SK-MEL-5 (cell line): ENCODE measurements at regions not wholly inside any gene's neighbourhood (a gene's known extent, or its start where the extent isn't known, plus 50 kb on each side); places are given as distances from the start of the nearest gene placed in this dataset.

Experiments used
- DNase-seq: peaks from one replicate; pipeline ENCODE4 v3.0.0-alpha.2; 2016; ENCODE audit warnings: low read depth, low spot score
- in situ Hi-C: cut with HindIII; loops from 2 replicates; pipeline ENCODE4 v1.10.0; 2016; ENCODE audit warnings: low sequenced_read_pairs, high pct_unique_total_duplicates, low pct_unique_long_range_greater_than_20kb

GRCh38 chr7:157479326-157479725 lies 142.5 kb downstream of the DNAJB6 start:
- DNase-seq, result no peak
- in situ Hi-C loops, result no loop called here

DNA sequence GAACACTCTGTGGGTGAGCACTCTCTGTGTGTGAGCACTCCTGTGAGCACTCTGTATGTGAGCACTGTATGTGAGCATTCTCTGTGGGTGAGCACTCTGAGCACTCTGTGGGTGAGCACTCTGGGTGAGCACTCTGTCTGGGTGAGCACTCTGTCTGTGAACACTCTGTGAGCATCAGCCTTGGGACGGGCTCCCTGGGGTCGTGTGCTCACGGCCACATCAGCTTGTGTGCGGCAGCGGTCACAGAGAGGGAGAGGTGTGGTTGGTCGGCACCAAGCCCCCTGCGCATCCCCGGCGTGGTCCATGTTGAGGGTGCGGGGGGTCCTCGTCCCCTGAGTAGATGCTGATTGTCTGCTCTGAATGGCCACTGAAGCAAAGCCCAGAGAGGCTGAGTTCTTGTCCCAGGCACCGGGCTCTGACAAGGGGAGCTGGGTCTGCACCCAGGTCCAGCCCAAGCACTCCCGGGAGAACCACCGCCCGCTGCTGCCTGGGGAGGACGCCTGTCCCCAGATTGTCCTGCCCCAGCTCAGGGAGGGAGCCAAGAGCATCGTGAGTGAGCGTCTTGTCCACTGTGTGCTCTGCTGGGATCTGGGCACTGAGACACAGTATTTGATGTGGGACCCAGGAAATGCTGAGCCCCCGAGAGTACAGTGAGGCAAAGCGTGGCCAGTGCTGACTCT lies 143.7 kb downstream of the DNAJB6 start:
- in situ Hi-C loops, result no loop called here
- no peak for DNase-seq

DNA sequence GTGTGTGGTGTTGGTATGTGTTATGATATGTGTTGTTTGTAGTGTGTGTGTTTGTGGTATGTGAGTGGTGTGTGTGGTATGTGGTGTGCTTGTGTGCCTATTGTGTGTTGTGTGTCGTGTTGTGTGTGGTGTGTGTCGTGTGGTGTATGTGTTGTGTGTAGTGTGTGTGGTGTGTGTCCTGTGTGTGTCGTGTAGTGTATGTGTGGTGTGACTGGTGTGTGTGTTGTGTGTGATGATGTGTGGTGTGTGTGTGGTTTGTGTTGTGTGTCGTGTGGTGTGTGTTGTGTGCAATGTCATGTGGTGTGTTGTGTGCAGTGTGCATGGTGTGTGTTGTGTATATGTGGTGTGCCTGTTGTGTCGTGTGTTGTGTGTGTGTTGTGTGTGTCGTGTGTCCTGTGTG lies 144.6 kb downstream of the DNAJB6 start:
- in situ Hi-C loops, result no loop called here
- no peak for DNase-seq

DNA sequence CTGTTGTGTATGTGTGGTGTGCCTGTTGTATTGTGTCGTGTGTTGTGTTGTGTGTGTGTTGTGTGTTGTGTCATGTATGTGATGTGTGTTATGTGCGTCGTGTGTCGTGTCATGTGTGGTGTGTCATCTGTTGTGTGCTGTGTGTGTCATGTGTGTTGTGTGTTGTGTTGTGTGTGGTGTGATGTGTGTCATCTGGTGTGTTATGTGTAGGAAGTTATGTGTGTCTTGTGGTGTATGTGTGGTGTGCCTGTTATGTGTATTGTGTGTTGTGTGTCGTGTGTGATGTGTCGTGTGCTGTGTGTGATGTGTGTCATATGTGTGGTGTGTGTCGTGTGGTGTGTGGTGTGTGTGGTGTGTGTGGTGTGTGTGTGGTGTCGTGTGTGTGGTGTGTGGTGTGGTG lies 145.2 kb downstream of the DNAJB6 start:
- in situ Hi-C loops, result no loop called here
- DNase-seq, result no peak

DNA sequence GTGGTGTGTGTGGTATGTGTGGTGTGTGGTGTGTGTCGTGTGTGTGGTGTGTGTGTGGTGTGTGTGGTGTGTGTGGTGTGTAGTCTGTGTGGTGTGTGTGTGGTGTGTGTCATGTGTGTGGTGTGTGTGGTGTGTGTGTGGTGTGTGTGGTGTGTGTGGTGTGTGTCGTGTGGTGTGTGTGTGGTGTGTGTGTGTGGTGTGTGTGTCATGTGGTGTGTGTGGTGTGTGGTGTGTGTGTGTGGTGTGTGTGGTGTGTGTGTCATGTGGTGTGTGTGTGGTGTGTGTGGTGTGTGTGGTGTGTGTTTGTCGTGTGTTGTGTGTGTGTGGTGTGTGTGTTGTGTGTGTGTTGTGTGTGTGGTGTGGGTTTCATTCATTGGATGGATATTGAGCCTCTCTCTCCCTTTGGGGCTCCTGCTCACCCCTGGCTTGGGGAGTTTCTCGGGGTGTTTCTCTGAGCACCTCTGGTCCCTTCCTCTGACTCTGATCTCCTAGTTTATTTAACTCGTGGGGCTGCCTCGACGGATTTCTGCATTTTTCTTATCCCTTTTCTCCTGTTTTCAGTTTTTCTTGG lies 145.8 kb downstream of the DNAJB6 start:
- DNase-seq, result no peak
- in situ Hi-C loops, result no loop called here

GRCh38 chr7:157483515-157483914 lies 146.7 kb downstream of the DNAJB6 start:
- DNase-seq, result no peak
- in situ Hi-C loops, result no loop called here

- DNase-seq, result no peak
- in situ Hi-C loops, result no loop called here
These were observed 147.2 kb downstream of the DNAJB6 start for GRCh38 chr7:157483971-157484410.

- in situ Hi-C loops, result no loop called here
- no peak for DNase-seq
These were observed 147.7 kb downstream of the DNAJB6 start for GRCh38 chr7:157484411-157485081.

DNA sequence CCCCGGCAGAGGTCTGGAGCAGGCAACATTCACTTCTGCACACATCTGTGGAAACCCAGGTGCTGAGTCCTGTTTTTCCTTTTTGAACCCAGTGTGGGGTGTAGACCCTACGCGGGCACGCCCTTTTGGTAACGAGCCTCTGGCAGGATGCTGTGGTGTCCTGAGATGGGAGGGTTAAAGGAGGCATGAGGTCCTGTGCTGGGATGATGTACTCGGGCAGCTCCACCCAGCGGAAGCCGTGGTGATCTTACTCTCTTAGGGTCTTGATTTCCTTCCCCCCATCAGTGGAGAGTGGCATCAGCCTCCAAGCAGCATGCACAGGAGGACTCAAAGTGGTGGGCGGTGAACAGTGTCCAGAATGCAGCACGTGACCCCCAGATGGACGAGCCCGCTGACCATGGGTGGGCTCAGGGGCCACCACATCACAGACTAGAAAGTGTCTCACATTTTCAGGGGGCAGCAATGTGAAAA lies 148.6 kb downstream of the DNAJB6 start:
- no peak for DNase-seq
- in situ Hi-C loops, result no loop called here

- in situ Hi-C loops, result no loop called here
These were observed 149.4 kb downstream of the DNAJB6 start for GRCh38 chr7:157486007-157486755.

GRCh38 chr7:157487046-157487770 lies 150.4 kb downstream of the DNAJB6 start:
- DNase-seq, result no peak
- in situ Hi-C loops, result no loop called here

More at GRCh38 chr7:157486007-157486755, 149.4 kb downstream of the DNAJB6 start:
- DNase-seq, result no peak

DNA sequence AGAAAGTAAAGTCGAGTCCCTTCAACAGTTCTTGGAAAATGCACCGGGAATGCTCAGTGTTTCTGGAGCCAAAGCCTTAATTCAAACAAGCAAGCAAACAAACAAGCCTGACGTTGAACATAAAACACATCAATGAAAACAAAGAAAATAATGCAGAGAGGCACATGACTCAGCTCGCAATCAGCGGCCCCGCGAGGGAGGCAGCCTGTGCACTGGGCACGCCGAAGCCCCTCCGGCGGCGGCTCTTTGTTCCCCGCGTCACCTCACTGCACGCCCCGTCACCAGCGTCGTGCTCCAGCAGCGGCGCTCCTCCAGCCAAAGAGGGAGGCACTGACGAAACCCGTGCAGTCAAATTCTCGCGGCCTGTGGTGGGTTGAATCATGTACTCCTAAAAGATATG lies 151.5 kb downstream of the DNAJB6 start:
- in situ Hi-C loops, result no loop called here
- no peak for DNase-seq

GRCh38 chr7:157488966-157489365 lies 152.2 kb downstream of the DNAJB6 start:
- in situ Hi-C loops, result no loop called here
- no peak for DNase-seq
